HL-60 (cell line): ENCODE measurements at regions not wholly inside any gene's neighbourhood (a gene's known extent, or its start where the extent isn't known, plus 50 kb on each side); places are given as distances from the start of the nearest gene placed in this dataset.

Experiments used
- CTCF ChIP-seq: IDR thresholded peaks from one replicate; pipeline ENCODE4 v1.5.1; 2011; ENCODE audit warnings: low read length, control low read depth, inconsistent platforms; ENCODE audit not compliant: insufficient read depth
- GABPA ChIP-seq: IDR thresholded peaks from 2 replicates; pipeline ENCODE4 v1.6.1; 2012; ENCODE audit warnings: low read depth
- REST ChIP-seq: IDR thresholded peaks from 2 replicates; pipeline ENCODE4 v1.6.1; 2012; ENCODE audit warnings: low read depth; ENCODE audit not compliant: insufficient replicate concordance

GRCh38 chr21:27149034-27149433 lies 182.1 kb upstream of the ADAMTS5 start:
- TF ChIP-seq CTCF: no peak
- TF ChIP-seq REST: no peak
- no peak for TF ChIP-seq GABPA
